ENCODE measurements at regions not wholly inside any gene's neighbourhood (a gene's known extent, or its start where the extent isn't known, plus 50 kb on each side); places are given as distances from the start of the nearest gene placed in this dataset.
A peak's percentile ranks its signal among the peaks of the same experiment; 100 is the strongest.
"Not testable (repeated sequence)": the region's sequence is repeated elsewhere in the genome, so short reads cannot be mapped to it uniquely, and the experiment has no call there.

DNA sequence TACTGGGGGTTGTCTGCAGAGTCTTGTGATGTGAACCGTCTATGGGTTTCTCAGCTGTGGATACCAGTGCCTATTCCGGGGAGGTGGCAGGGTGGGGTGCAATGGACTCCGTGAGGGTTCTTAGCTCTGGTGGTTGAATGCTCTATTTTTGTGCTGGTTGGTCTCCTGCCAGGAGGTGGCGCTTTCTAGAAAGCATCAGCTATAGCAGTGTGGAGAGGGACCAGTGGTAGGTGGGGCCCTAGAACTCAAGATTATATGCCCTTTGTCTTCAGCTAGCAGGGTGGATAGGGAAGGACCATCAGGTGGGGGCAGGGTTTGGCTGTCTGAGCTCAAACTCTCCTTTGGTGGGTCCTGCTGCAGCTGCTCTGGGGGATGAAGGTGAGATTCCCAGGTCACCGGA lies 127.3 kb upstream of the PLD5 start:
- peak; percentile 5 for DNase-seq (ENCODE audit: low read depth)

- no peak for DNase-seq (ENCODE audit: low read depth)
Measured at GRCh38 chr1:242641461-242641860, 117.0 kb upstream of the PLD5 start.

DNA sequence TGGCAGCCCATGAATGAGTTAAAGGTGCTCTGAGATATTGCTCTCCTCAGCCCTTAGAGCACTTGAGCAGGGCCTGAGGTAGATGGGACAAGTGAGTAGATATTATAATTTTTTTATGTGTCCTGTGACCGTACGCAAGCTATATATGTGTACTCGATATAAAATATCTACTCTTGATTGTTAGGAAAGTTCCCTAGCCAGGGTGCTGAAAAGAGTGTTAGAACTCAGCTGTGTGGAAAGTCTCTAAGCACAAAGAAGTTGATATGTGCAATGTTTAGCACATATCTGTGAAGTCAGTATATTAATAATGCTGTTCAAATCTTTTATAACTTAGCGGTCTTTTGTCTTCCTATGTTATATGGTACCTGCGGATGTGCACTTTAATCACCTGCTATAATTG lies 114.6 kb upstream of the PLD5 start:
- no peak for DNase-seq (ENCODE audit: low read depth)

GRCh38 chr1:242634732-242635131 lies 110.2 kb upstream of the PLD5 start:
- DNase-seq (ENCODE audit: low read depth), result no peak

DNA sequence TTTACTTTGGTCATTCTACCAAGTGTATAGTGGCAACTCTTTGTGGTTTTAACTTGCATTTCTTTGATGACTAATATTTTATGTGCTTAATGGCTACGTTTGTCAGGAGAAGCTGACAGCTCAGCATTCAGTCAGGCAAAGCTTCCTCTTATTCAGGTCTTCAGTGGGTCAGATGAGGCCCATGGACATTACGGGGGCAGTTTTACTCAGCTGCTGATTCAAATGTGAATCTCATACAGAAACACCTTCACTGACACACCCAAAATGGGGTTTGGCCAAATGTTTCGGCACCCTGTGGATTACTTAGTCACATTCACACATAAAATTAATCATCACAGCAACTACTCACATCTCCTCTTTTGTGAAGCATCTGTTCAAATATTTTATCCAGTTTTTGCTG lies 104.9 kb upstream of the PLD5 start:
- DNase-seq (ENCODE audit: low read depth), result peak; percentile 2

- DNase-seq (ENCODE audit: low read depth), result no peak
Measured at GRCh38 chr1:242623756-242624155, 99.3 kb upstream of the PLD5 start.

DNA sequence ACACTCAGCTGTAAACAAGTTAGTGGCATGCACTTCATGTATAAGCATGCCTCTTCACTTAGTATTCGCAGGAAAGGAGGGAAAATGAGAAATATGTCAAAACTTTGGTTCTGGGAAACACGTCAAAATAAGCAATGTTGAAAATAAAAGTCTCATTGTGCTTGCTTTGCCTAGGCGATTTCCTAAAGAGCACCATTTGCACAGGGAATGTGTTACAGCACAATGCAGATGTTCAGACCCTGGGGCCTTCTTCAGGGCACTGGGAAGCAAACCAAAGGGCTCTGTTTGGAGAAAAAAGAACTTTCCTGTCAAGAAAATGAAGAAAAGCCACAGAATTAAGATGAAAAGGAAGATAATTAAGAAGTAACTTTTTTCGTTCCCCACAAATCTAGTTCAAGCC lies 98.6 kb upstream of the PLD5 start:
- no peak for DNase-seq (ENCODE audit: low read depth)

GRCh38 chr1:242613266-242613815 lies 88.8 kb upstream of the PLD5 start:
- no peak for DNase-seq (ENCODE audit: low read depth)

DNA sequence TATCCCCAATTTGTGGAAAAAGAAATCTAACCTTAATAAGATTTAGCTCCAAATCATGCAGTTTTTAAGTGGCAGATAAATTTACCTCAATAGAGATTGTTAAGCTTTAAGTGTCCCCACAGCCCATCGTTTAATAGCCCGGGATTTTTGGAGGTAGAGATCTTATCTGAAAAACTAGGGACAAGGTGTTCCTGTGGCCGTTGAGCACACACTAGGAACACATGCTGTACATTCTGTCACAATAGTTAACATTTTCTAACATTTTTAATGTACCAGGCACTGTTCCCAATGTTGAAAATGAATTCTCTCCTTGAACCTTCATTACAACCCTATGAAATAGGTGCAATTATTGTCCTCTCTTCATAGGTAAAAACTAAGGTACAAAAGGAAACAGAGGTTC lies 85.7 kb upstream of the PLD5 start:
- DNase-seq (ENCODE audit: low read depth), result no peak

DNA sequence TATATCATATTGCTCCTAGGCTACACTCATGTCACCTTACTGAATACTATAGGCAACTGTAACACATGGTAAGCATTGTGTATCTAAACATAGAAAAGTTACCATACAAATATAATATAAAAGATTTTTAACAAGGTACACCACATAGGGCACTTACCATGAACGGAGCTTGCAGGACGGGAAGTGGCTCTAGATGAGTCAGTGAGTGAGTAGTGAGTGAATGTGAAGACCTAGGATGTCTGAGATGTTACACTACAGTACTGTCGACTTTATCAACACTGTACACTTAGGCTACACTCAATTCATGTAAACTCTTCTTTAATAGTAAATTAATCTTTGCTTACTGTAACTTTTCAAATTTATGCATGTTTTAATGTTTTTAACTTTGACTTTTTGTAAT lies 81.0 kb upstream of the PLD5 start:
- DNase-seq (ENCODE audit: low read depth), result no peak

- peak; percentile 7 for DNase-seq (ENCODE audit: low read depth)
Measured at GRCh38 chr1:242602001-242602400, 77.5 kb upstream of the PLD5 start.

GRCh38 chr1:242593756-242594155 lies 69.3 kb upstream of the PLD5 start:
- not testable (repeated sequence) for DNase-seq (ENCODE audit: low read depth)

- no peak for DNase-seq (ENCODE audit: low read depth)
Measured at GRCh38 chr1:242586360-242586680, 61.8 kb upstream of the PLD5 start.

DNA sequence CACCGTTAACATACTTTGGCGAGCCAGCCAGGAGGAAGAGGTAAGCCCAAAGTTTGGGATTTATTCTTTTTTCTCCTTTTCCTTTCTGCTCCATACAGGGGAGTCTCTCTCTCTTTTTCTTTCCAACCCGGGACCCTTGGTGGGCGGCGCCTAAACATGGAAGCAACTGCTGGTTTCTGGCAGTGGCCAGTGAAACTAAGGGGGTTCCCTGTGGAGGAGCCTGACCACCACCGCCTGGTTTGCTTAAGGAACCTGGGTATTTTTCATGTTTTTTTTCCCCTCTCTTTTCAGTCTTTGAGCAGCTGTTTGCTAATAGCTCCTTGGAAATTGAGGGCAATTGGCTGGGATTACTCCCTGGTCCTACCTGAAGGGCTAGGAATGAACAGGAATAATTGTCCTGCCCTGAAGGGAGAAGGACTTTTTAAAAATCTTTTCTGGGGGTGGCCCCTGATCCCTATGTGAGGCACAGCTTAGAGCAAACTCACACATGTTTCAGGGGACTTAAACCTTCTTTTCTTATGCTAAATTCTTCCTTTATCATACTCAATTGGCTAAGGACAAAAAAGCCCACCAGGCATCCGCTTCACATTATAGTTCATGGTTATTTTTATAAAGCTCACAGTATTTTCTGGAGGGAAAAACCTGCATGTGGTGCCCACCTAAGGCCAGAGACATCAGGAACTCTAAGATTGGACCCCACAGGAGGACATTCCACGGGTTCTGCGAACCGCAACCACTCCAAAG lies 61.3 kb upstream of the PLD5 start:
- no peak for DNase-seq (ENCODE audit: low read depth)

DNA sequence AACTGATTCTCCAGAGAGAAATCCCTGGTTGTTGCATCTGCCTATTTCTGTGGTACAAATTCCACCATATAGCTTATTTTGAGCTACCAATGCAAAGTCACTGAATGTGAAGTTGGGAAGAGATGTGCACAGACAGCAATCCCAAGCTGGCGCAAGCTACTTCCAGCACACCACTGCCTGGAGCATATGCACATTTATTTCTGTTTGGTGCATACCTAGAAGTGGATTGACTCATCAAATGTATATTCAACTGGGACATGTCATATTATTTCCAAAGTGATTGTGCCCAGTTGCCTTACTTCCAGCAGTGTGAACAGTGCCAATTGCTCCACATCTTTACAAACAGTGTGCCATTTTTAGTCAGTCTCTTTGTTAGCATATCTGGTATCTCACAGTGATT lies 58.2 kb upstream of the PLD5 start:
- no peak for DNase-seq (ENCODE audit: low read depth)

DNA sequence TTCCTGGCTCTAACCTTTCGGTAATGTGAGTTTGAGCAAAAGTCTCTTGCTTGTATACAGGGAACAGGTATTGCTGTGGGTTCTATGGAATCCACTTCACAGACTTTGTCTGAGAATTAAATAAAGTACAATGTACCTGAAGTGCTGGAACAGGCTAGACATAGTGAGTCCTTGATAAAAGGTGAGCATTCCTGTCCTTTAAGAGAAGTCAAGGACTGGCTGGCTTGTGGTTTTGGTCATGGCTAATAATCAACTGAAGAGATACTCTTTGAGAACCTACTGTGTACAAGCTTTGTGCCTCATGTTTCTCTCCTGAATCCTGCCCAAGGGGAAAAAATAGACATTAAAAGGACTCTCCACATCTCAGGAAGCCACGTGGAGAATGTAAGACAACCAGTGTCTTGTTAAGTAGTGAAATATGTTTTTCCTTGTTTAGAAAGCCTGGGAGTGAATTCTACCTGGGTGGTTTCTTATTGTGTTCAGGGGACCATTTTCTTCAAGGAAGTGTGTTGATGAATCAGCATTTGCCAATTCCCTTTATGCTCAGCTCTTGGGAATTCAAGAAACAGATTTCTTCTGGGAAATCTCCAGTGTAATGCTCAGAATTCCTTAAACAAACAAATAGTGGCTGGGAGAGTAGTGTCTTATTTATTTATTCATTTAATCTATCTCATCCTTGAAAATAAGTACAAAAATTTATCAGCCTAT lies 55.2 kb upstream of the PLD5 start:
- no peak for DNase-seq (ENCODE audit: low read depth)

All from myocyte (in vitro differentiated cells).